ENCODE measurements at regions not wholly inside any gene's neighbourhood (a gene's known extent, or its start where the extent isn't known, plus 50 kb on each side); places are given as distances from the start of the nearest gene placed in this dataset.

- H3K4me3 ChIP-seq (replicated peaks; ENCODE audit: low read depth, low read length): no peak overlapping the region
Observed at GRCh38 chr10:33095867-33096815, 138.1 kb upstream of the ITGB1 start.

DNA sequence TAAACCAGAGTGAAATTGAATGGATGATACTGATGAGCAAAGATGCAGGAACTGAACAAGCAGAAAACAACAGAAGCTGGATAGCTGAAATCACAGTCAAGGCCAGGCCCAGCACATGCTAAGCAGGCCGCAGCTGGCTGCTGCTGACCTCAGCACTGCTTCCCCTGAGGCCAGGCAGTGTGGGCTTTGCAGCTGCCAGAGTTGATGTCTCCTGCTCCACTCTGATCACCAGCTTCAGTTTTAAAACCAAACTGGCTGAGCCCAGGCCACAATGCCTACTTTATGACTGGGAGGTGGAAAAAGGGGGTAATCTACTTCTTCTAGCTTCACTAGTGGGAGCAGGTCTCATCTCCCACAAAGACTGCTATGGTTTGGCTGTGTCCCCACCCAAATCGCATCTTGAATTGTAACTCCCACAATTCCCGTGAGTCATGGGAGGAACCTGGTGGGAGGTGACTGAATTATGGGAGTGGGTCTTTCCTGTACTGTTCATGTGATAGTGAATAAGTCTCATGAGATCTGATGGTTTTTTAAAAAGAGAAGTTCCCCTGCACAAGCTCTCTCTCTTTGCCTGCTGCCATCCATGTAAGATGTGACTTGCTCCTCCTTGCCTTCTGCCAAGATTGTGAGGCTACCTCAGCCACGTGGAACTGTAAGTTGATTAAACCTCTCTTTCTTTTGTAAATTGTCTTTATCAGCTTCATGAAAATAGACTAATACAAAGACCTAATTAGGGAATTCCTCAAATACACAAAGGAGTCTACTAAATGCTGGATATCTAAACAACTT lies 136.4 kb upstream of the ITGB1 start:
- no peak for DNase-seq (ENCODE audit: extremely low read depth, low read depth)
- TF ChIP-seq, protein P1, sequence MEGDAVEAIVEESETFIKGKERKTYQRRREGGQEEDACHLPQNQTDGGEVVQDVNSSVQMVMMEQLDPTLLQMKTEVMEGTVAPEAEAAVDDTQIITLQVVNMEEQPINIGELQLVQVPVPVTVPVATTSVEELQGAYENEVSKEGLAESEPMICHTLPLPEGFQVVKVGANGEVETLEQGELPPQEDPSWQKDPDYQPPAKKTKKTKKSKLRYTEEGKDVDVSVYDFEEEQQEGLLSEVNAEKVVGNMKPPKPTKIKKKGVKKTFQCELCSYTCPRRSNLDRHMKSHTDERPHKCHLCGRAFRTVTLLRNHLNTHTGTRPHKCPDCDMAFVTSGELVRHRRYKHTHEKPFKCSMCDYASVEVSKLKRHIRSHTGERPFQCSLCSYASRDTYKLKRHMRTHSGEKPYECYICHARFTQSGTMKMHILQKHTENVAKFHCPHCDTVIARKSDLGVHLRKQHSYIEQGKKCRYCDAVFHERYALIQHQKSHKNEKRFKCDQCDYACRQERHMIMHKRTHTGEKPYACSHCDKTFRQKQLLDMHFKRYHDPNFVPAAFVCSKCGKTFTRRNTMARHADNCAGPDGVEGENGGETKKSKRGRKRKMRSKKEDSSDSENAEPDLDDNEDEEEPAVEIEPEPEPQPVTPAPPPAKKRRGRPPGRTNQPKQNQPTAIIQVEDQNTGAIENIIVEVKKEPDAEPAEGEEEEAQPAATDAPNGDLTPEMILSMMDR (IDR thresholded peaks at IDR 0.05; ENCODE audit: low read depth, low read length, missing control alignments): no peak
- no peak overlapping the region for H3K4me3 ChIP-seq (replicated peaks; ENCODE audit: low read depth, low read length)

More at GRCh38 chr10:33095867-33096815, 138.1 kb upstream of the ITGB1 start:
- TF ChIP-seq, protein P1 (IDR thresholded peaks at IDR 0.05; ENCODE audit: low read depth, low read length, missing control alignments): no peak
- no peak for DNase-seq (ENCODE audit: extremely low read depth, low read depth)

DNA sequence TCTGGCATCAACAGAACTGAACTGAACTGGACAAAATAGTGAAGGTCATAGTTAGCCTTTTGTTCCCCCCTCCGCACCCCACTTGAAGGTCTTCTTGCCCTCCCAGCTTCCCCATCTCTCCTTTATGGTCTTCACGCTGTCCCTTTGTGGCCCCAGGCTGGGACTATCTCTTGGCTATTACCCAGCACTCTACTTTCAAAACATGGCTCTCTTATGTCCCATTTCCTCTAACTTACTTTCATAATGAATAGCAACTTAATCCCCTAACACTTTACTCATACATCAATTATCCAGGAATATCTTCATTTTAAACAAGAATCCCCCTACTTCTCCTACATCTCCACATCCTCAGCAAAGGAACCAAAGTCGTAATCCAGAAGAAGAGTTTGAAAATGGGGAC lies 135.3 kb upstream of the ITGB1 start:
- H3K4me3 ChIP-seq (replicated peaks; ENCODE audit: low read depth, low read length): no peak overlapping the region
- TF ChIP-seq, protein P1 (IDR thresholded peaks at IDR 0.05; ENCODE audit: low read depth, low read length, missing control alignments): no peak
- DNase-seq (ENCODE audit: extremely low read depth, low read depth): no peak

GRCh38 chr10:33092596-33092995 lies 134.6 kb upstream of the ITGB1 start:
- no peak for DNase-seq (ENCODE audit: extremely low read depth, low read depth)
- no peak overlapping the region for H3K4me3 ChIP-seq (replicated peaks; ENCODE audit: low read depth, low read length)
- TF ChIP-seq, protein P1 (IDR thresholded peaks at IDR 0.05; ENCODE audit: low read depth, low read length, missing control alignments): no peak

DNA sequence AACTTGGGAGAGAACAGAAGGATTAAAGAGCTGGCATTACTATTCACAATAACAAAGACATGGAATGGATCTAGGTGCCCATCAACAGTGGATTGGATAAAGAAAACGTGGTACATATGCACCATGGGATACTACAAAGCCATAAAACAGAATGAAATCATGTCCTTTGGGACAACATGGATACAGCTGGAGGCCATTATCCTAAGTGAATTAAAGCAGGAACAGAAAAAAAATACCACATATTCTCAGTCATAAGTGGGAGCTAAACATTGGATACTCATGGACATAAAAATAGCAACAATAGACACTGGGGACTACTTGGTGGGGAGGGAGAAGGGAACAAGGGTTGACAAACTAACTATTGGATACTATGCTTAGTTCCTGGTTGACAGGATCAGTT lies 133.2 kb upstream of the ITGB1 start:
- no peak overlapping the region for H3K4me3 ChIP-seq (replicated peaks; ENCODE audit: low read depth, low read length)
- TF ChIP-seq, protein P1 (IDR thresholded peaks at IDR 0.05; ENCODE audit: low read depth, low read length, missing control alignments): no peak
- DNase-seq (ENCODE audit: extremely low read depth, low read depth): no peak

- TF ChIP-seq, protein P1 (IDR thresholded peaks at IDR 0.05; ENCODE audit: low read depth, low read length, missing control alignments): no peak
- DNase-seq (ENCODE audit: extremely low read depth, low read depth): no peak
- no peak overlapping the region for H3K4me3 ChIP-seq (replicated peaks; ENCODE audit: low read depth, low read length)
Observed at GRCh38 chr10:33088990-33089389, 131.0 kb upstream of the ITGB1 start.
